RWPE1 (cell line): ENCODE measurements at regions not wholly inside any gene's neighbourhood (a gene's known extent, or its start where the extent isn't known, plus 50 kb on each side); places are given as distances from the start of the nearest gene placed in this dataset.

Experiments used
- CTCF ChIA-PET: fragments of 350-600 bp; sonication (Branson Sonifier 250); formaldehyde crosslinking; extraction: SDS; loops from one replicate; lab custom pipeline; 2021; lab: Yijun Ruan, JAX
- POLR2A ChIA-PET: fragments of 400-600 bp; formaldehyde crosslinking; extraction: SDS; loops from one replicate; lab custom pipeline; 2020; ENCODE audit warnings: antibody characterized with exemption; ENCODE audit not compliant: low non-redundant PET; lab: Yijun Ruan, JAX
- DNase-seq: peaks from one replicate; pipeline ENCODE4 v3.0.0; 2012; ENCODE audit warnings: low spot score
- H3K27ac ChIP-seq: fragments of 450-650 bp; 2 replicates; pipeline ENCODE4 v1.5.1; 2017
- TF ChIP-seq, protein P1 (sequence below): fragments of 450-650 bp; conservative IDR thresholded peaks from 2 replicates; pipeline ENCODE4 v1.5.1; 2017; ENCODE audit warnings: low read depth, mild to moderate bottlenecking

DNA sequence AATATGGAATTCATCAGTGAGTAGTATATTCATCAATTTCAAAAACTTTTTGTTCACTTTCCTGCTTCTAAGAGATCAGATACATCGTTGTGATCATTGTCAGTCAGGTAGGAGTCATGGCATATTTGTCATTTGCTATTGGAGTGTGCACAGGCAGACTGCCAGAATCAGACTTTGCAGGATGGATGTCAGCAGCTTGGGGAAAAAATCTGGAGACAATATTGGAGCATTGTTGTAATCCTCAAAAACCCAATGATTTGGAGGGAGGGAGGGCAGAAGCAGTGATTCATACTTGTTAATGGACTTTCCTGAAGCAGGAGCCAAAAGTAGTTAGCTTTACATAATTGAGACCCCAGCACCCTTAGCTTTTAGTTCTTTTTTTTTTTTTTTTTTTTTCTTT is 59.6 kb upstream of the DRP2 start:
- TF ChIP-seq, protein P1, sequence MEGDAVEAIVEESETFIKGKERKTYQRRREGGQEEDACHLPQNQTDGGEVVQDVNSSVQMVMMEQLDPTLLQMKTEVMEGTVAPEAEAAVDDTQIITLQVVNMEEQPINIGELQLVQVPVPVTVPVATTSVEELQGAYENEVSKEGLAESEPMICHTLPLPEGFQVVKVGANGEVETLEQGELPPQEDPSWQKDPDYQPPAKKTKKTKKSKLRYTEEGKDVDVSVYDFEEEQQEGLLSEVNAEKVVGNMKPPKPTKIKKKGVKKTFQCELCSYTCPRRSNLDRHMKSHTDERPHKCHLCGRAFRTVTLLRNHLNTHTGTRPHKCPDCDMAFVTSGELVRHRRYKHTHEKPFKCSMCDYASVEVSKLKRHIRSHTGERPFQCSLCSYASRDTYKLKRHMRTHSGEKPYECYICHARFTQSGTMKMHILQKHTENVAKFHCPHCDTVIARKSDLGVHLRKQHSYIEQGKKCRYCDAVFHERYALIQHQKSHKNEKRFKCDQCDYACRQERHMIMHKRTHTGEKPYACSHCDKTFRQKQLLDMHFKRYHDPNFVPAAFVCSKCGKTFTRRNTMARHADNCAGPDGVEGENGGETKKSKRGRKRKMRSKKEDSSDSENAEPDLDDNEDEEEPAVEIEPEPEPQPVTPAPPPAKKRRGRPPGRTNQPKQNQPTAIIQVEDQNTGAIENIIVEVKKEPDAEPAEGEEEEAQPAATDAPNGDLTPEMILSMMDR = no peak
- no peak for DNase-seq
- H3K27ac ChIP-seq = no peak overlapping the region
- ChIA-PET CTCF (interaction anchor here (0.7 kb wide), 2 partner anchors 19 to 1544 kb away, joined by 3 to 5 read pairs; no protein-coding TSS in a partner anchor), POLR2A (no interaction called here)

DNA sequence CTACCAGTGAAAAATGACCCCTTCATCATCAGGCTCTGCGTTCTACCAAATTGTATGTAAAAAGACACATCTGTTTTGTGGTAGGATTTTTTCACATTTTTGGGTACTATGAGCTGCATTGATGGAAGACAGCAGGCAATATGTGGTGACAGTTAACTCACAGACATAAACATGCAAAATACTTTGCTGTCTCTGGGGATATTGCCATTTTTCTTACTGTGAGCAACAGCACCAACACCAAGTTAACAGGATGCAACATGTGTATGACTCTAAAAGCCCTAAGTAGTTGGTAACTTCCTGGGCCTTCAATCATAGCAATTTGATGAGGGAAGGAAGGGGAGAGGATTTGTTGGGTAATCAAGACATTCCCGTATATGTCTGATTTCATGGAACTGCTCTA is 56.4 kb upstream of the DRP2 start:
- ChIA-PET POLR2A (no interaction called here), CTCF (interaction anchor here (0.6 kb wide), 1 partner anchor 794 kb away, joined by 5 read pairs; no protein-coding TSS in a partner anchor)
- no peak overlapping the region for H3K27ac ChIP-seq
- TF ChIP-seq, protein P1 = no peak
- no peak for DNase-seq

DNA sequence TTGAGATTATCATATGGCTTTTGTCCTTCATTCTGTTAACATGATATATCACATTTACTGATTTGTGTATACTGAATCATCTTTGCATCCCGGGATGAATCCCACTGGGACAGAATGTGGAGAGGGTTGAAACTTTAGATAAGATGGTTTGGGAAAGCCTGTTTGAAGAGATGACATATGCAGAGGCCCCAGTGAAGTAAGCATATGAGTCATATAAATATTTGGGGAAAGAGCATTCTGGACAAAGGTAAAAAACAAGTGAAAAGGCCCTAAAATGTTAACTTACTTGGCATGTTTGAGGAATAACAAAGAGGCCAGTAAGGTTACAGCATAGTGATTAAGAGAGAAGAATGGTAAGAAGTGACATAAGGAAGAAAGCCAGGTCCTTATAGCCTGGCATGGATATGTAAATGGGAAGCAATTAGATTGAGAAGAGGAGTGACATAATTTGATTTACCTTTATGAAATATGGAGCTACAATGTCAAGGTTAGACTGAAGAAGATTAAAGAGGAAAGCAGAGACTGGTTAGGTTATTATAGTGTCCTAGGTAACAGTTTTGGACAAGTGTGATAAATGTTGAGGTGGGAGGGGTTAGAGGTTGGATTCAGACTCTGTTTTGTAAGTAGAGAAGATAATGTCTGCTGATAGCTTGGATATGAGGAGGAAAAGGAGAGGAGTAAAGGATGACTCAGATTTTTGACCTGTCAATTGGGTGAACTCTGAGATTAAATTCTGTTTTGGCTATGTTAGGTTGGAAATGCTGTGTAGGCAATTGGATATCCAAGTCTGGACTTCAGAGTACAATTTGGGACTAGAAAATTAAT is 54.6 kb upstream of the DRP2 start:
- POLR2A ChIA-PET = no interaction called here
- DNase-seq = no peak
- CTCF ChIA-PET = no interaction called here
- TF ChIP-seq, protein P1 = no peak
- no peak overlapping the region for H3K27ac ChIP-seq
